DND-41 (cell line): ENCODE measurements at regions not wholly inside any gene's neighbourhood (a gene's known extent, or its start where the extent isn't known, plus 50 kb on each side); places are given as distances from the start of the nearest gene placed in this dataset.

ENCODE experiments used
- CTCF ChIP-seq: IDR thresholded peaks from 2 replicates; pipeline ENCODE4 v1.5.1; 2012; ENCODE audit warnings: borderline replicate concordance, low read length, moderate library complexity, mild to moderate bottlenecking; ENCODE audit not compliant: poor library complexity, severe bottlenecking; ENCODE audit errors: extremely low read depth
- EZH2 ChIP-seq: IDR thresholded peaks from 3 replicates; pipeline ENCODE4 v1.6.1; 2012; ENCODE audit warnings: borderline replicate concordance, low read depth, mild to moderate bottlenecking, moderate library complexity, low read length, inconsistent platforms; ENCODE audit not compliant: severe bottlenecking

GRCh38 chr13:78540058-78540457 is 63.3 kb downstream of the POU4F1 start:
- no peak for TF ChIP-seq EZH2
- no peak for TF ChIP-seq CTCF
